ENCODE measurements at regions not wholly inside any gene's neighbourhood (a gene's known extent, or its start where the extent isn't known, plus 50 kb on each side); places are given as distances from the start of the nearest gene placed in this dataset.
"Not testable (repeated sequence)": the region's sequence is repeated elsewhere in the genome, so short reads cannot be mapped to it uniquely, and the experiment has no call there.

- no peak for DNase-seq
Measured at GRCh38 chr5:8481007-8481406, 612.1 kb downstream of the MTRR start.

GRCh38 chr5:8491254-8491653, 622.3 kb downstream of the MTRR start:
- DNase-seq: no peak

DNA sequence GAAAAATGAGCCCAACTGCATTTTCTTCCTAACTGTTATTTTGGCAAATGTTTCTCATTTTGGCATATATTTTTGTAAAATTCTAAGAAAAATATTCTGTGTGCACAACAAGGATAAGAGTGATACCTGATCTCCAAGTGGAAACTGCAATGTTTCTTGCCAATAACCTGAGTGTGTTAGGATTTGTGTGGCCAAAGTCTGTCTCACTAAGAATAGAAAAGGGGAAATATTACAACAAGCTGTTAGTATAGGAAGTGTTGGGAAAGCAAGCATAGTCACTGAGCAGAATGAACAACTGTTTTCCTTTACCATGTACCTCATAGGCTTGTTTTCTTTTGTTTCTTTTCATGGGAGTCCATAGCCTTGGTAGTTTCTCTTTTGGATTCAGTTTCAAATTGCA, 624.2 kb downstream of the MTRR start:
- DNase-seq: no peak

DNA sequence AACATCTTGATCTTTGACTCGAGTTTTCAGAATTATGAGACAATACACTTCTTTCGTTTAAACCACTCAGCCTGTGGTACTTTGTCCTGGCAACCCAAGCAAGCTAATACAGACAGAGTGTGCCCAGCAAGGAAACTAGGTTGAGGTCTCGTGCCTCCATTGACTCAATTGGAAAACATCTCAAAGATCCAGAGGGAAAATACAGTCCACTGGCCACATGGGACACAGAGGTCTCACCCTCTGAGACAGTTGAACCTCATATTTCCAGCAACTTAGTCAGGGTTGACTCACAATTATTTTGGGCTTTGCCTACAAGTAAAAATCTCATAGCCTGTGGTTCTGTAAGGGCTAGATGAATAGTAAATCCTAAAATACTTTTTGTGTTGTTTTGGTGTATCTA, 631.5 kb downstream of the MTRR start:
- DNase-seq: no peak

DNA sequence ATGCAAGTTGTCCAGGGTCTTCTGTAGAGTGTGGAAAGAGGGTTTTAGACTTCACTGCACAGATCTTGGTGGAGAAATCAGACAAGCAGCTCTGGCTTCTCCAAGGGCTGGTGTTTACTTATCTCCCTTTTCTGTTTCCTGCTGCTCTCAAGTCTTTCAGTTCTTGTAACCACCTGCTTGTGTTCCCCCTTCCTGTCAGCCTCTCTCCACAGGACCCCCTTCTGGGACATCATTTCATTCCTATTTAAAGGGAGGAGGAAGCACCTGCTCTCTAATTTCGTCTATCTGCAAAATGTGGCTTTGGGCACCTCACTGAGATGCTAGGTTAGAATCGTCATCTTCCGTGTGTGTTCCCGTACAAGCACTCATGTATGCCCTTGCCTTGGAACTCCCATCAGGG, 636.2 kb downstream of the MTRR start:
- DNase-seq: no peak

DNA sequence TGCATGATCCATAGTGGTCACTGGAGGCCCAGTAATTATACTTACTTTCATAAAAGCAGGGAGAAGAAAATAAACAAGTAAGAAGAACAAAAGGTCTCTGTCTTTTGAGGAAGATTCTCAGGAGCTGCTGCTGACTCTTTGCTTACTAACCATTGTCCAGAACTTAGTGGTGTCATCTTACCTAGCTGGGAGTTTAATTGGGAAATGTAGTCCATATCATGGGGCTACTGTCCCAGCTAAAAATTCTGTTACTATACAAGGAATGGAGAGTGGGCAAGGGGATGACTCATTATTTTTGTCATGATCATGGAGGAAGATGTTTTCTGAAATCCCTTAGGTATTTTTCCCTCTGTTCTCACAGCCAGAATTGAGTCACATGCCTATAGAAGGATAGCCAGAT, 639.3 kb downstream of the MTRR start:
- no peak for DNase-seq

GRCh38 chr5:8516356-8516755, 647.4 kb downstream of the MTRR start:
- no peak for DNase-seq

GRCh38 chr5:8517456-8517855, 648.5 kb downstream of the MTRR start:
- DNase-seq: no peak

DNA sequence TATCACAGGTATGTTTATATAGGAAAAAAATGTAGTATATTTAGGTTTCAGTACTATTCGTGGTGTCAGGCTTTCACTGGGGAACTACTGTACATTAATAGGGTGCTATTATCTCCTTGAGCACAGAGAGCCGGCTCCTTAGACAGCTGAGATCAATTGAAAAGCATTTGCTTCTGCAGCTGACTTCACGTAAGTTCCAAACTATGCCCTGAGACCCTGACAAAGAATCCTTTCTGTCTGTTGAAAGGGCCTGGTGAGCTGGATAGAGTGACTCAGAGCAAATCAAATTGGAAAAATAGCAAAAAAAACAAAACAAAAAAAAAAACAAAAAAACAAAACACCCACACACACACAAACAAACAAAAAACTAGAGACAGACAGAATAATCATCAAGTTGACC, 652.0 kb downstream of the MTRR start:
- no peak for DNase-seq

- DNase-seq: no peak
Measured at GRCh38 chr5:8521991-8522390, 653.0 kb downstream of the MTRR start.

DNA sequence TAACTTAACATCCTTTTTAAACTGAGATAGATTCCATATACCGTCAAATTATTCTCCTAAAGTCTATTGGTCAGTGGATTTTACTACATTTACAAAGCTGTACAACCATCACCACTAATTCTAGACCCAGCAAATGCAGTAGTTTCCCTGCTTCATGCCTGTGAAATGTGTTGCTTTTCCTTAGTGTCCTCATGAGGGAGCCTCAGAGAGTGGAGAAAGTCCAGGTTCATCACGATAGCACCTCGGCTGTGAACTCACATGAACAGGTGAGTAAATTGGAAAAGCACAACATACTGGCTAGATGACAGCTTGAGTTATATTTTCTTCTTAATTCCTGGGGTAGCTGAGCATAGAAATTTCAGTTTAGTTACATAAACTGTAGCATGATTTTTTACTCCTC, 653.7 kb downstream of the MTRR start:
- DNase-seq: no peak

DNA sequence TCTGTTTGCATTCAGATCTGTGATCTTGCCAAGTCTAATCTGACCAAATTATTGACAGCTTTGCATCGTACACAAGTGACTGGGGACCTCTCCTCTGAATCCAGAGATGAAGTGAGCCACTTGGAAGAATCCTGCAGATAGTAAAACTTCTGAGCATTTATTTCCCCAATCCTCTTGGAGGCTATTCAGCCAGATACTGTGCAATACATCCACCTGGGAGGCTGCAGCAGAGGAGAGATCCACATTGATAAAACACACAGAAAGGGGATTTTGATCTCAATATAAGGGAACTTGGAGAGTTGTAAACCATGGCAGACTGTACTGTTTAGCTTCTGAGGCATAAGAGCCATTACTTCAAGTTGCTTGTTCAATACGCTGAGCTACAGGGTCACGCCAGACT, 654.6 kb downstream of the MTRR start:
- DNase-seq: no peak

DNA sequence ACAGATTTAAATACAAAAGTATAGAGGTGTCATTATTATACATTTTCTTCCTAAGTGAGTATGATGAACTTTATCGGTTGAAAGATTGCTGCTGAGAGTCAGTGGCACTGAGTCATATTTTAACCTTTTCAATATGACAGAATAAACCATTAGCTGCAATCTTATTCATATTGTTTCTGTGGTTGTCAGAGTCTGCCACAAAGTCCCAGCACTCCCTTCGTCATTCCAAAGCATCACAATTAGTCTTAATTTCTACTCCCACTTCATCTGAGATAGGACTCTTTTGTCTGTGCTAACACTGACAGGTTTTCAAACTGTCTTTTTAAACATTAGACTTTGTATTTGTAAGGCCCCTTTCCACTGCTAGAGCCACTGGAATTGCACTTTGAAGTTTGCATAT, 656.9 kb downstream of the MTRR start:
- no peak for DNase-seq

- no peak for DNase-seq
Measured at GRCh38 chr5:8528106-8528505, 659.2 kb downstream of the MTRR start.

DNA sequence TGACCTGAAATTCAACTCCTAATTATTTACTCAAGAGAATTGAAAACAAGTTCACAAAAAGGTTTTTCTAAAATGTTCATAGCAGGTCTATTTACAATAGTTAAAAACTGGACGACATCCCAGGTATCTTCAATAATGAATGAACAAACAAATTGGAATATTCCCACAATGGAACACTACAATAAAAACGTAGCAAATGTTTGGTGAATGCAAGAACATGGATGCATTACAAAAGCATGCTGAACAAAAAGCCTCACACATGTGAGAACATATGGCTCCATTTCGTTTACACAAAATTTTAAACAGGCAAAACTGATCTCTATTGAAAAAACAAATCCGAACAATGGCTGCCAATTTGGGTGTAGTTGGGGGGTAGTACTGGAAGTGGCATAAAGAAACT, 669.9 kb downstream of the MTRR start:
- DNase-seq: no peak

DNA sequence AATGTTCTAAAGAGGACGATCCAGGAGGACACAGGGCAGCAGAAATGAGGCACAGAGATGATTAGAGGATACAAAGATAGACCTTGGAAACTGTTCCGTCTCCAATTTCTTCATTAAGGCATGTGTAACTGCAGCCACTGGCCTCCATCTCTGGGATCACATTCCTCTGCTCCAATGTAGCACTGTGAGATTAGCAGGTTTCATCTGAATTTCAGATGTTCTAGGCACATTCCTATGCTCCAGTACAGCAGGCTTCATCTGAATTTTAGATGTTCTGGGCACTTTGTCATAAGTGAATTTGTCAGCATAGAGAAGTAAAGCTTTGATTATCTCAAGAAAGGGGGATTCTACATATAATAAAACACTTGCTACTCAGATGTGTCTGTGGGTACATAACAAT, 671.4 kb downstream of the MTRR start:
- DNase-seq: no peak

- DNase-seq: no peak
Measured at GRCh38 chr5:8550921-8551320, 682.0 kb downstream of the MTRR start.

- DNase-seq: no peak
Measured at GRCh38 chr5:8553364-8553763, 684.4 kb downstream of the MTRR start.

DNA sequence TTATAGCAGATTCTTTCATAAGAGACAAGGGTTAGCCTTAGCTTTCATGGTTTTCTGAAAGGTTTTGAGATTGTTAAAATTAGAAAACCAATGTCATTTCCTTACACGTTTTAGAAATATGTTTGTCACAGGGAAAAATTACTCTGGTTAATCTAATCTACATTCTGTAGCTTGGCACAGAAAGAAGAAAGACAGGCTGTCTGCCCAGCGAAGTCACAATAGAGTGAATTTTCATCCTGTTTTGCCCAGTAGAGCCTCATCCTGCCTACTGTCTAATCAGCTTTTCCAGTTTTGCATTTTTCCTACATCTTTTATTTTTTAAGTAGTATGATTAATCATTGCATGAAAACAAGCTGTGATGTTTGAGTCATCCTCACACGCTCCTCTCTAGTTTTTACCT, 688.8 kb downstream of the MTRR start:
- DNase-seq: no peak

- DNase-seq: no peak
Measured at GRCh38 chr5:8560776-8561175, 691.8 kb downstream of the MTRR start.

- no peak for DNase-seq
Measured at GRCh38 chr5:8561224-8561840, 692.4 kb downstream of the MTRR start.

- DNase-seq: no peak
Measured at GRCh38 chr5:8561854-8562253, 692.9 kb downstream of the MTRR start.

DNA sequence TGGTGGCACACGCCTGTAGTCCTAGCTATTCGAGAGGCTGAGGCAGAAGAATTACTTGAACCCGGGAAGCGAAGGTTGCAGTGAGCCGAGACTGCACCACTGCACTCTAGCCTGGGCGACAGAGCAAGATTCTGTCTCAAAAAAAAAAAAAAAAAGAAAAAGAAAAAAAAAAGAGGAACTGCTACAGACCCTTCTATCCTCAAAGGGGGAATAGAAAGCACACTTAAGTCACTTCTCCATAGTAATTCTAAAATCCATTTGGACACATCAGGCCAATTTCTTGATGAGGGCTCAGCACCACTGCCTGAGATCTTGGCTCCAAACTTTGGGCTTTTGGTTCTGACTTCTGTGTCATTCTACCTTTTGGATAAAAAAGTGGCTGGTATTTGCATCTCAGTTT, 694.6 kb downstream of the MTRR start:
- not testable (repeated sequence) for DNase-seq

GRCh38 chr5:8568858-8569257, 699.9 kb downstream of the MTRR start:
- no peak for DNase-seq

- no peak for DNase-seq
Measured at GRCh38 chr5:8570528-8570927, 701.6 kb downstream of the MTRR start.

- no peak for DNase-seq
Measured at GRCh38 chr5:8576178-8576577, 707.2 kb downstream of the MTRR start.

Measured in NCI-H187 treated with DMSO at 0.1 percent for 48 hours (cell line).